Neural progenitor cell (in vitro differentiated cells): ENCODE measurements at regions not wholly inside any gene's neighbourhood (a gene's known extent, or its start where the extent isn't known, plus 50 kb on each side); places are given as distances from the start of the nearest gene placed in this dataset.
A peak's percentile ranks its signal among the peaks of the same experiment; 100 is the strongest.

ENCODE experiments used
- DNase-seq: peaks from one replicate; pipeline ENCODE4 v3.0.0-alpha.2; 2016; ENCODE audit warnings: low spot score
- H2AFZ ChIP-seq: fragments of 200-600 bp; sonication (generic); replicated peaks from 2 replicates; pipeline ENCODE4 v1.6.1; 2016; ENCODE audit warnings: antibody characterized with exemption
- H3F3A ChIP-seq: fragments of 200-600 bp; sonication (generic); 2 replicates; pipeline ENCODE4 v1.6.1; 2016; ENCODE audit warnings: antibody characterized with exemption, low read depth
- H3K27ac ChIP-seq: fragments of 200-600 bp; sonication (generic); 2 replicates; pipeline ENCODE4 v1.5.1; 2016; ENCODE audit warnings: mild to moderate bottlenecking
- H3K27me3 ChIP-seq: fragments of 200-600 bp; sonication (generic); 2 replicates; pipeline ENCODE4 v1.6.1; 2016; ENCODE audit warnings: mild to moderate bottlenecking, moderate library complexity
- H3K36me3 ChIP-seq: fragments of 200-600 bp; sonication (generic); 2 replicates; pipeline ENCODE4 v1.5.1; 2016
- H3K4me1 ChIP-seq: fragments of 200-600 bp; sonication (generic); 2 replicates; pipeline ENCODE4 v1.6.1; 2016; ENCODE audit warnings: mixed run types
- H3K4me2 ChIP-seq: fragments of 200-600 bp; sonication (generic); 2 replicates; pipeline ENCODE4 v1.6.1; 2016
- H3K4me3 ChIP-seq: fragments of 200-600 bp; sonication (generic); 2 replicates; pipeline ENCODE4 v1.5.1; 2016
- H3K79me2 ChIP-seq: fragments of 200-600 bp; sonication (generic); 2 replicates; pipeline ENCODE4 v1.6.1; 2016; ENCODE audit warnings: low read depth
- H3K9ac ChIP-seq: fragments of 200-600 bp; sonication (generic); 2 replicates; pipeline ENCODE4 v1.6.1; 2016
- H3K9me3 ChIP-seq: fragments of 200-600 bp; sonication (generic); 2 replicates; pipeline ENCODE4 v1.5.1; 2016; ENCODE audit warnings: low read depth
- H4K20me1 ChIP-seq: fragments of 200-600 bp; sonication (generic); 2 replicates; pipeline ENCODE4 v1.6.1; 2016; ENCODE audit warnings: low read depth
- H3K27ac Mint-ChIP-seq: 3 replicates; pipeline ENCODE4 v1.8.0; 2021; ENCODE audit warnings: mixed read lengths
- H3K27me3 Mint-ChIP-seq: 2 replicates; pipeline ENCODE4 v1.8.0; 2022; ENCODE audit warnings: low read depth, mild to moderate bottlenecking, inconsistent platforms, moderate library complexity, mixed read lengths; ENCODE audit not compliant: insufficient read depth
- H3K36me3 Mint-ChIP-seq: 3 replicates; pipeline ENCODE4 v1.8.0; 2021; ENCODE audit warnings: mixed read lengths
- H3K4me1 Mint-ChIP-seq: 3 replicates; pipeline ENCODE4 v1.8.0; 2021; ENCODE audit warnings: mixed read lengths
- H3K4me3 Mint-ChIP-seq: 3 replicates; pipeline ENCODE4 v1.8.0; 2021; ENCODE audit warnings: mild to moderate bottlenecking, moderate library complexity, mixed read lengths
- H3K9me3 Mint-ChIP-seq: 3 replicates; pipeline ENCODE4 v1.8.0; 2020; ENCODE audit warnings: mixed read lengths
- CTCF ChIP-seq: fragments of 200-600 bp; sonication (generic); IDR thresholded peaks from 2 replicates; pipeline ENCODE4 v1.5.1; 2017; ENCODE audit warnings: antibody characterized with exemption, mild to moderate bottlenecking
- EZH2 ChIP-seq: fragments of 200-600 bp; sonication (generic); IDR thresholded peaks from 2 replicates; pipeline ENCODE4 v1.6.1; 2017; ENCODE audit warnings: antibody characterized with exemption, mild to moderate bottlenecking, moderate library complexity
- EZH2phosphoT487 ChIP-seq: fragments of 200-600 bp; sonication (generic); IDR thresholded peaks from 2 replicates; pipeline ENCODE4 v1.6.1; 2017; ENCODE audit warnings: antibody characterized with exemption

GRCh38 chr7:17487343-17487742, 188.9 kb downstream of the AHR start:
- Histone ChIP-seq H3K27me3 (no peaks in the 10 kb centered on the region), H3K4me3 (no peak overlapping the region), H2AFZ (no peak overlapping the region), H4K20me1 (no peaks in the 10 kb centered on the region), H3K4me1 (peaks cover 16% of the 10 kb centered on the region), H3K4me2 (no peak overlapping the region), H3F3A (peaks cover 11% of the 10 kb centered on the region), H3K27ac (peak overlapping the region; percentile 34), H3K36me3 (no peaks in the 10 kb centered on the region), H3K9ac (no peak overlapping the region), H3K79me2 (no peaks in the 10 kb centered on the region), H3K9me3 (no peaks in the 10 kb centered on the region)
- peak; percentile 24 for DNase-seq
- Mint-ChIP-seq H3K9me3 (peaks cover 2% of the 10 kb centered on the region), H3K27me3 (no peaks in the 10 kb centered on the region), H3K4me3 (no peak overlapping the region), H3K4me1 (no peaks in the 10 kb centered on the region), H3K27ac (peak overlapping the region; percentile 57), H3K36me3 (no peaks in the 10 kb centered on the region)
- TF ChIP-seq CTCF (no peak), EZH2 (no peak), EZH2phosphoT487 (no peak)

DNA sequence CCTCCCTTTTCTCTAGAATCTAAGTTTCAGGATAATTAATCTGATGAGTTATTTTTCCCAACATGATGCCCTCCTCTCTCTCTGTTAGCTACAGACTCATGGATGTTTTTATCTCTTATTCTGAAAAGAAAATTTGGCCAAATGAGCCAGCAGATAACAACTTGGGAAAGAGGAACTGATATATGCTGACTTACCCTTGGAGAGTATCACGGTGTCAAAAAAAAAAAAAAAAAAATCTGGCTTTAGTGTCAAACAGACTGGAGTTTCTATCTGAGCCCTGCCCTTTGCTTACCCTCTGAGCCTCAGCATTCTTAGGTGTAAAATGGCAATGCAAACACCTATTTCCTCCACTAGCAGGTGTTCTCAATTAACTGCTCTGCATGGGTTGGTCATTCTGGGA, 190.4 kb downstream of the AHR start:
- no peak for DNase-seq
- Mint-ChIP-seq H3K27ac (no peak overlapping the region), H3K4me3 (no peak overlapping the region), H3K36me3 (no peaks in the 10 kb centered on the region), H3K9me3 (peaks cover 2% of the 10 kb centered on the region), H3K27me3 (no peaks in the 10 kb centered on the region), H3K4me1 (no peaks in the 10 kb centered on the region)
- peaks cover 16% of the 10 kb centered on the region for H3K4me1 ChIP-seq
- no peak overlapping the region for H2AFZ ChIP-seq
- peaks cover 11% of the 10 kb centered on the region for H3F3A ChIP-seq
- H4K20me1 ChIP-seq: no peaks in the 10 kb centered on the region
- TF ChIP-seq EZH2: no peak
- no peaks in the 10 kb centered on the region for H3K79me2 ChIP-seq
- H3K9ac ChIP-seq: no peak overlapping the region
- H3K36me3 ChIP-seq: no peaks in the 10 kb centered on the region
- H3K27me3 ChIP-seq: no peaks in the 10 kb centered on the region
- H3K4me2 ChIP-seq: no peak overlapping the region
- H3K4me3 ChIP-seq: no peak overlapping the region
- no peak overlapping the region for H3K27ac ChIP-seq
- H3K9me3 ChIP-seq: no peaks in the 10 kb centered on the region

DNA sequence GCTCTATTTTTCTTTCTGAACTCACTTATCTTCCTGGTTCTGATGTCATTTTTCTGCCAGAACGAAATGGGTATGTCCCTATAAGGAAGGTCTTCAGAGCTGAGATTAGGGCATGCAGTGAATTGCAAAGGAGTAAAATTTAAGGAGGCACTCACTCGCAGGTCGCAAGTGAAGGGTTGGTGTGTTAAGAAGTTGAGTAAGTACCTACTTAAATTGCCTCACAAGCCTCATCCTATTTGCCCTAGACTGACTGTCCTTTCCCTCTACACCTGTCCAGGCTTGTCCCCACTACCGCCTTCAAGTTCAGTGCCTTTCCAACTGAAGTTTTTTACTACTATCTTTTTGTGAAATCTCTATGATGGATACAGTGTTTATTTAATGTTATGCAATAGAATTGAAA, 191.5 kb downstream of the AHR start:
- Histone ChIP-seq H3K9me3 (no peaks in the 10 kb centered on the region), H4K20me1 (no peaks in the 10 kb centered on the region), H3K27me3 (no peaks in the 10 kb centered on the region), H3K4me1 (peaks cover 16% of the 10 kb centered on the region), H3K36me3 (no peaks in the 10 kb centered on the region), H3K4me2 (no peak overlapping the region), H2AFZ (peak overlapping the region; percentile 4), H3K9ac (no peak overlapping the region), H3K79me2 (no peaks in the 10 kb centered on the region), H3K4me3 (no peak overlapping the region), H3F3A (peaks cover 11% of the 10 kb centered on the region), H3K27ac (no peak overlapping the region)
- no peak for DNase-seq
- Mint-ChIP-seq H3K4me1 (no peaks in the 10 kb centered on the region), H3K27ac (no peak overlapping the region), H3K36me3 (no peaks in the 10 kb centered on the region), H3K27me3 (no peaks in the 10 kb centered on the region), H3K9me3 (peaks cover 2% of the 10 kb centered on the region), H3K4me3 (no peak overlapping the region)
- TF ChIP-seq EZH2phosphoT487: no peak
- no peak for TF ChIP-seq CTCF
- no peak for TF ChIP-seq EZH2

DNA sequence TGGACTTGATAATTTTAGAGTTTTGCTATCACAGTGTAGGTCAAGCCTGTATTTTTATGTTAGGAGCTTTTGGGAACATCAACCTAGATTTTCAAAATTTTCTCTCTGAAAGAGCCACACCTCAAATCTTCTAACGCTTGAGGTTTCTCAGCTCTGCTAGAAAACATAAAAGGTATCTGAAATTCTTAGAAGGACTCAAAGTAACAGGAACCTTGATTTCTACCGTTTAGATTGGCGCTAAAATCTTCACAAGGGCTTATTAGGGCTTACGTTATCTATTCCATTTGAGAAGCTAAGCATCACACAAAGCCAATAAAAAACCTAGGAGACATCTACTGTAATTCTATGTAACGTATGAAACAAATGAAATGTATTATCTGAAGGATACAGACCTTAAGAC, 192.4 kb downstream of the AHR start:
- Histone ChIP-seq H3K4me2 (no peak overlapping the region), H2AFZ (no peak overlapping the region), H3K9ac (no peak overlapping the region), H3K4me1 (peaks cover 16% of the 10 kb centered on the region), H3K27ac (no peak overlapping the region), H3F3A (peaks cover 11% of the 10 kb centered on the region), H3K36me3 (no peaks in the 10 kb centered on the region), H3K4me3 (no peak overlapping the region), H4K20me1 (no peaks in the 10 kb centered on the region), H3K9me3 (no peaks in the 10 kb centered on the region), H3K79me2 (no peaks in the 10 kb centered on the region), H3K27me3 (no peaks in the 10 kb centered on the region)
- Mint-ChIP-seq H3K36me3 (no peaks in the 10 kb centered on the region), H3K9me3 (peaks cover 2% of the 10 kb centered on the region), H3K27me3 (no peaks in the 10 kb centered on the region), H3K4me1 (no peaks in the 10 kb centered on the region), H3K4me3 (no peak overlapping the region), H3K27ac (no peak overlapping the region)
- no peak for DNase-seq
- no peak for TF ChIP-seq EZH2phosphoT487
- TF ChIP-seq CTCF: no peak
- TF ChIP-seq EZH2: no peak
